ENCODE measurements at regions not wholly inside any gene's neighbourhood (a gene's known extent, or its start where the extent isn't known, plus 50 kb on each side); places are given as distances from the start of the nearest gene placed in this dataset.

DNA sequence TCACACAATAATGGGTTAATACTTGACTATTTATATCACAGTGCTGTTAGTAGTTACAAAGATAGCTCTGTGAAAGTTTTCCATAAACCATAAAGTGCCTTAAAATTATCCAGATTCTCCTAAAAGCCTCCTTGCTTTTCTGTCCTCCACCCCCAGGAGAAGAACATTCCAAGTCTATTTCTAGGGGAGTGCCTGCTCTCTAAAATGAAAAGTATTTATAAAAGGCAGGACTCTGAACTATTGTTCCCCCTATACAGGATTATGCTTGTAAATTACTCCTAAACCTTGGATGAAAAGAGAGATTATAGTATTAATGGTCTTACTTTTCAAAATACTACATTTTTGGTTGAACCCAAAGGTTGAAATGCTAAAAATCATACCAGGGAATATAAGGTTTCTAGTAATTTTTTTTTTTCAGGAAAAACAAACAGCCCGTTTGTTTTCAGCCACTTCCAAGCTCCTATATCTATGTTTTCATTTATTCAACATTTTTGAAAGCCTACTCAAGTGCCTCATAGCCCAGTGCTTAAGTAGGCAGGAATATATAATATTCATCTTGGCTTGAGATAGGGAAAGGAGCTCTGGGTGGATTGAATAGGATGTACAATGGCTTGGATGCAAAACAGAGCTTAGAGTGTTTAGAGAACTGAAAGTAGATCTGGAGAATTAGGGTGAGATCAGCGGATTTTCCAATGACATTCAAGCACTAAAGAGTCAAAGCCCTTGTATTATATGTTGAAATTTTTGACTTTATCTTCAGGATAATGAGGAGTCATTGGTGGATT, 320.7 kb downstream of the GPR37 start:
- TF ChIP-seq, protein P1, sequence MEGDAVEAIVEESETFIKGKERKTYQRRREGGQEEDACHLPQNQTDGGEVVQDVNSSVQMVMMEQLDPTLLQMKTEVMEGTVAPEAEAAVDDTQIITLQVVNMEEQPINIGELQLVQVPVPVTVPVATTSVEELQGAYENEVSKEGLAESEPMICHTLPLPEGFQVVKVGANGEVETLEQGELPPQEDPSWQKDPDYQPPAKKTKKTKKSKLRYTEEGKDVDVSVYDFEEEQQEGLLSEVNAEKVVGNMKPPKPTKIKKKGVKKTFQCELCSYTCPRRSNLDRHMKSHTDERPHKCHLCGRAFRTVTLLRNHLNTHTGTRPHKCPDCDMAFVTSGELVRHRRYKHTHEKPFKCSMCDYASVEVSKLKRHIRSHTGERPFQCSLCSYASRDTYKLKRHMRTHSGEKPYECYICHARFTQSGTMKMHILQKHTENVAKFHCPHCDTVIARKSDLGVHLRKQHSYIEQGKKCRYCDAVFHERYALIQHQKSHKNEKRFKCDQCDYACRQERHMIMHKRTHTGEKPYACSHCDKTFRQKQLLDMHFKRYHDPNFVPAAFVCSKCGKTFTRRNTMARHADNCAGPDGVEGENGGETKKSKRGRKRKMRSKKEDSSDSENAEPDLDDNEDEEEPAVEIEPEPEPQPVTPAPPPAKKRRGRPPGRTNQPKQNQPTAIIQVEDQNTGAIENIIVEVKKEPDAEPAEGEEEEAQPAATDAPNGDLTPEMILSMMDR (IDR thresholded peaks at IDR 0.05; ENCODE audit: borderline replicate concordance, extremely low read depth, low read length, poor library complexity, severe bottlenecking), result no peak
- TF ChIP-seq EZH2 (IDR thresholded peaks at IDR 0.05; ENCODE audit: borderline replicate concordance, low read depth, low read length, severe bottlenecking), result no peak
